A549 (cell line): ENCODE measurements at regions not wholly inside any gene's neighbourhood (a gene's known extent, or its start where the extent isn't known, plus 50 kb on each side); places are given as distances from the start of the nearest gene placed in this dataset.

Experiments used
- CBX8 ChIP-seq: fragments of 200-600 bp; sonication (generic); IDR thresholded peaks from 2 replicates; pipeline ENCODE4 v1.6.1; 2016
- EHF ChIP-seq: fragments of 250-450 bp; sonication (Bioruptor Pico); IDR thresholded peaks from 2 replicates; pipeline ENCODE4 v1.5.0; 2020; ENCODE audit warnings: mild to moderate bottlenecking
- EP300 ChIP-seq, 2 experiments: fragments of >200 bp; sonication (Bioruptor Twin); formaldehyde crosslinking; IDR thresholded peaks; 2 replicates in 1 of 2; 3 replicates in 1 of 2; pipeline ENCODE4 v1.6.1; 2016 to 2017
- HOXA7 ChIP-seq: fragments of 250-450 bp; sonication (Bioruptor Pico); IDR thresholded peaks from 2 replicates; pipeline ENCODE4 v1.5.0; 2020; ENCODE audit warnings: mild to moderate bottlenecking, moderate library complexity
- POLR2A ChIP-seq: IDR thresholded peaks from 2 replicates; pipeline ENCODE4 v1.6.1; 2012; ENCODE audit warnings: mild to moderate bottlenecking, low read length
- TF ChIP-seq, protein P1 (sequence below): fragments of >200 bp; sonication (Bioruptor Twin); formaldehyde crosslinking; IDR thresholded peaks from 3 replicates; pipeline ENCODE4 v1.5.1; 2016
- TF ChIP-seq, protein P2 (sequence below): fragments of 200-600 bp; sonication (generic); IDR thresholded peaks from 2 replicates; pipeline ENCODE4 v1.6.1; 2016; ENCODE audit warnings: antibody characterized with exemption, mild to moderate bottlenecking, moderate library complexity

DNA sequence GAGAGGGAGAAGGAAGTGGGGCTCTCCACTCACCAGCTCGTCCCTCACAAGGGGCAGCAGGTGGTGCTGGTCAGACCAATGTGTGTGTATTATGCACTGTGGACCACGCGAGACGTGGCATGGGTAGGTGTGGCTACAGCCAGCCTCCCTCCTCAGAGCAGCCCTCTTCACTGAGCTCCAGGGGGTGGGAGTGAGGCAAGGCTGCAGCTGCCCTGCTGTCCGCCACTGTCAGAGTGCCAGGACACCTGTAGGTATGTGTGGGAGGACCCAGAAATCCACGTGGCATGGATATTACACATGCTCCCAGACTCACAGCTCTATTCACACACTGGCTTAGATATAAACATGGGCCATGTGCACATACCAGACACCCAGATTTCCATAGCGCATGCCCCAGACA is 90.3 kb downstream of the VEGFA start:
- no peak for TF ChIP-seq CBX8
- TF ChIP-seq, protein P1, sequence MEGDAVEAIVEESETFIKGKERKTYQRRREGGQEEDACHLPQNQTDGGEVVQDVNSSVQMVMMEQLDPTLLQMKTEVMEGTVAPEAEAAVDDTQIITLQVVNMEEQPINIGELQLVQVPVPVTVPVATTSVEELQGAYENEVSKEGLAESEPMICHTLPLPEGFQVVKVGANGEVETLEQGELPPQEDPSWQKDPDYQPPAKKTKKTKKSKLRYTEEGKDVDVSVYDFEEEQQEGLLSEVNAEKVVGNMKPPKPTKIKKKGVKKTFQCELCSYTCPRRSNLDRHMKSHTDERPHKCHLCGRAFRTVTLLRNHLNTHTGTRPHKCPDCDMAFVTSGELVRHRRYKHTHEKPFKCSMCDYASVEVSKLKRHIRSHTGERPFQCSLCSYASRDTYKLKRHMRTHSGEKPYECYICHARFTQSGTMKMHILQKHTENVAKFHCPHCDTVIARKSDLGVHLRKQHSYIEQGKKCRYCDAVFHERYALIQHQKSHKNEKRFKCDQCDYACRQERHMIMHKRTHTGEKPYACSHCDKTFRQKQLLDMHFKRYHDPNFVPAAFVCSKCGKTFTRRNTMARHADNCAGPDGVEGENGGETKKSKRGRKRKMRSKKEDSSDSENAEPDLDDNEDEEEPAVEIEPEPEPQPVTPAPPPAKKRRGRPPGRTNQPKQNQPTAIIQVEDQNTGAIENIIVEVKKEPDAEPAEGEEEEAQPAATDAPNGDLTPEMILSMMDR, result no peak
- TF ChIP-seq, protein P2, sequence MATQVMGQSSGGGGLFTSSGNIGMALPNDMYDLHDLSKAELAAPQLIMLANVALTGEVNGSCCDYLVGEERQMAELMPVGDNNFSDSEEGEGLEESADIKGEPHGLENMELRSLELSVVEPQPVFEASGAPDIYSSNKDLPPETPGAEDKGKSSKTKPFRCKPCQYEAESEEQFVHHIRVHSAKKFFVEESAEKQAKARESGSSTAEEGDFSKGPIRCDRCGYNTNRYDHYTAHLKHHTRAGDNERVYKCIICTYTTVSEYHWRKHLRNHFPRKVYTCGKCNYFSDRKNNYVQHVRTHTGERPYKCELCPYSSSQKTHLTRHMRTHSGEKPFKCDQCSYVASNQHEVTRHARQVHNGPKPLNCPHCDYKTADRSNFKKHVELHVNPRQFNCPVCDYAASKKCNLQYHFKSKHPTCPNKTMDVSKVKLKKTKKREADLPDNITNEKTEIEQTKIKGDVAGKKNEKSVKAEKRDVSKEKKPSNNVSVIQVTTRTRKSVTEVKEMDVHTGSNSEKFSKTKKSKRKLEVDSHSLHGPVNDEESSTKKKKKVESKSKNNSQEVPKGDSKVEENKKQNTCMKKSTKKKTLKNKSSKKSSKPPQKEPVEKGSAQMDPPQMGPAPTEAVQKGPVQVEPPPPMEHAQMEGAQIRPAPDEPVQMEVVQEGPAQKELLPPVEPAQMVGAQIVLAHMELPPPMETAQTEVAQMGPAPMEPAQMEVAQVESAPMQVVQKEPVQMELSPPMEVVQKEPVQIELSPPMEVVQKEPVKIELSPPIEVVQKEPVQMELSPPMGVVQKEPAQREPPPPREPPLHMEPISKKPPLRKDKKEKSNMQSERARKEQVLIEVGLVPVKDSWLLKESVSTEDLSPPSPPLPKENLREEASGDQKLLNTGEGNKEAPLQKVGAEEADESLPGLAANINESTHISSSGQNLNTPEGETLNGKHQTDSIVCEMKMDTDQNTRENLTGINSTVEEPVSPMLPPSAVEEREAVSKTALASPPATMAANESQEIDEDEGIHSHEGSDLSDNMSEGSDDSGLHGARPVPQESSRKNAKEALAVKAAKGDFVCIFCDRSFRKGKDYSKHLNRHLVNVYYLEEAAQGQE, result no peak
- TF ChIP-seq EP300 (IDR thresholded peaks at IDR 0.05), result no peak
- TF ChIP-seq EHF (CRISPR knock-in tag), result no peak
- no peak for TF ChIP-seq HOXA7 (CRISPR knock-in tag)
- TF ChIP-seq POLR2A, result no peak
